IMR-90 (cell line): ENCODE measurements at regions not wholly inside any gene's neighbourhood (a gene's known extent, or its start where the extent isn't known, plus 50 kb on each side); places are given as distances from the start of the nearest gene placed in this dataset.

Source experiments
- ATAC-seq: fragments of 200-7000 bp; cut with Tn5 transposase; 2 replicates; pipeline ENCODE4 v1.9.1; 2020; ENCODE audit warnings: low read depth, mild to moderate bottlenecking, moderate library complexity
- BruUV-seq: library from RNA; stranded (reverse); fragments of 400-500 nt; replicated peaks from 2 replicates; lab custom pipeline; 2021; lab: Mats Ljungman, UMichigan
- CTCF ChIA-PET: fragments of 300-600 bp; formaldehyde crosslinking; extraction: SDS; loops from one replicate; lab custom pipeline; 2021; ENCODE audit warnings: antibody characterized with exemption; lab: Yijun Ruan, JAX
- POLR2A ChIA-PET: fragments of 300-600 bp; sonication (Branson Sonifier 250); formaldehyde crosslinking; loops from one replicate; lab custom pipeline; 2022; ENCODE audit warnings: antibody characterized with exemption; ENCODE audit not compliant: unreplicated experiment; lab: Charles Lee
- DNase-seq: peaks from one replicate; pipeline ENCODE4 v3.0.0; 2013
- H2AFZ ChIP-seq: replicated peaks from 2 replicates; pipeline ENCODE3; 2013; ENCODE audit warnings: low read length, mild to moderate bottlenecking; ENCODE audit not compliant: poor library complexity
- H2AK5ac ChIP-seq: 2 replicates; pipeline ENCODE4 v1.6.1; 2013; ENCODE audit warnings: low read depth, low read length, inconsistent platforms
- H2AK9ac ChIP-seq: replicated peaks from 2 replicates; pipeline ENCODE3; 2013; ENCODE audit warnings: mild to moderate bottlenecking, low read depth, low read length, moderate library complexity; ENCODE audit not compliant: poor library complexity
- H2BK120ac ChIP-seq: 2 replicates; pipeline ENCODE4 v1.6.1; 2013; ENCODE audit warnings: low read depth, low read length, inconsistent platforms
- H2BK15ac ChIP-seq: 3 replicates; pipeline ENCODE4 v1.6.1; 2013; ENCODE audit warnings: low read depth, low read length, inconsistent platforms
- H2BK20ac ChIP-seq: 2 replicates; pipeline ENCODE4 v1.6.1; 2013; ENCODE audit warnings: low read depth, mild to moderate bottlenecking, inconsistent platforms, low read length, moderate library complexity
- H2BK5ac ChIP-seq: 2 replicates; pipeline ENCODE4 v1.6.1; 2013; ENCODE audit warnings: mild to moderate bottlenecking, low read depth, low read length, inconsistent platforms; ENCODE audit not compliant: poor library complexity, severe bottlenecking
- H3K14ac ChIP-seq: replicated peaks from 2 replicates; pipeline ENCODE4 v1.6.1; 2013; ENCODE audit warnings: low read depth, low read length, inconsistent platforms
- H3K18ac ChIP-seq: 2 replicates; pipeline ENCODE4 v1.6.1; 2013; ENCODE audit warnings: low read depth, low read length, control low read depth
- H3K23ac ChIP-seq: 2 replicates; pipeline ENCODE4 v1.6.1; 2013; ENCODE audit warnings: low read depth, low read length, inconsistent platforms
- H3K27ac ChIP-seq: 2 replicates; pipeline ENCODE4 v1.5.1; 2013; ENCODE audit warnings: mild to moderate bottlenecking, control low read depth, low read length; ENCODE audit not compliant: insufficient read depth
- H3K27me3 ChIP-seq: 2 replicates; pipeline ENCODE4 v1.6.1; 2013; ENCODE audit warnings: low read length; ENCODE audit not compliant: control insufficient read depth, insufficient read depth
- H3K36me3 ChIP-seq: 2 replicates; pipeline ENCODE4 v1.6.1; 2013; ENCODE audit warnings: low read length, mixed read lengths; ENCODE audit not compliant: control insufficient read depth, insufficient read depth
- H3K4ac ChIP-seq: 2 replicates; pipeline ENCODE4 v1.6.1; 2013; ENCODE audit warnings: low read depth, low read length, inconsistent platforms
- H3K4me1 ChIP-seq: 2 replicates; pipeline ENCODE4 v1.6.1; 2013; ENCODE audit warnings: low read length, mixed read lengths; ENCODE audit not compliant: control insufficient read depth, insufficient read depth
- H3K4me2 ChIP-seq: 2 replicates; pipeline ENCODE4 v1.6.1; 2013; ENCODE audit warnings: low read depth, mild to moderate bottlenecking, control low read depth, low read length, moderate library complexity
- H3K4me3 ChIP-seq: 2 replicates; pipeline ENCODE4 v1.5.1; 2013; ENCODE audit warnings: low read depth, mild to moderate bottlenecking, control low read depth, low read length, moderate library complexity; ENCODE audit not compliant: insufficient read depth
- H3K56ac ChIP-seq: 2 replicates; pipeline ENCODE4 v1.6.1; 2013; ENCODE audit warnings: low read length, inconsistent platforms; ENCODE audit not compliant: insufficient read depth; ENCODE audit errors: extremely low read depth
- H3K79me1 ChIP-seq, 2 experiments: 2 replicates each; pipeline ENCODE4 v1.6.1; 2013; ENCODE audit warnings: low read length in 2 of 2, inconsistent platforms in 1 of 2, low read depth in 1 of 2
- H3K9ac ChIP-seq: 2 replicates; pipeline ENCODE4 v1.6.1; 2013; ENCODE audit warnings: low read depth, low read length, control low read depth
- H3K9me1 ChIP-seq: 2 replicates; pipeline ENCODE4 v1.6.1; 2013; ENCODE audit warnings: low read length, inconsistent platforms; ENCODE audit not compliant: insufficient read depth
- H3K9me3 ChIP-seq: 2 replicates; pipeline ENCODE4 v1.6.1; 2013; ENCODE audit warnings: low read length; ENCODE audit not compliant: control insufficient read depth, insufficient read depth
- H4K20me1 ChIP-seq: 2 replicates; pipeline ENCODE4 v1.6.1; 2013; ENCODE audit warnings: low read length, inconsistent platforms; ENCODE audit not compliant: insufficient read depth
- H4K5ac ChIP-seq: 2 replicates; pipeline ENCODE4 v1.6.1; 2013; ENCODE audit warnings: mild to moderate bottlenecking, low read depth, low read length, control low read depth
- H4K8ac ChIP-seq, 2 experiments: 2 replicates each; pipeline ENCODE4 v1.6.1; 2013; ENCODE audit warnings: low read depth in 2 of 2, low read length in 2 of 2, control low read depth in 1 of 2, inconsistent platforms in 1 of 2
- H4K91ac ChIP-seq: 2 replicates; pipeline ENCODE4 v1.6.1; 2013; ENCODE audit warnings: low read depth, low read length, inconsistent platforms; ENCODE audit not compliant: insufficient read depth
- CEBPB ChIP-seq: IDR thresholded peaks from 2 replicates; pipeline ENCODE4 v1.6.1; 2012; ENCODE audit warnings: low read depth, low read length, improper control_type of control experiment
- MAFK ChIP-seq: IDR thresholded peaks from 2 replicates; pipeline ENCODE4 v1.6.1; 2012; ENCODE audit warnings: low read depth, low read length, improper control_type of control experiment
- MAZ ChIP-seq: IDR thresholded peaks from 2 replicates; pipeline ENCODE4 v1.6.1; 2012; ENCODE audit warnings: low read depth, mild to moderate bottlenecking, low read length, improper control_type of control experiment, moderate library complexity, borderline replicate concordance
- NFE2L2 ChIP-seq: fragments of 150-350 bp; IDR thresholded peaks from 2 replicates; pipeline ENCODE4 v1.6.1; 2016; ENCODE audit warnings: low read depth, mild to moderate bottlenecking, low read length
- WGBS, 2 experiments: methylation state at CpG; one replicate each; pipeline versions ENCODE4 v1.1.5 to v1.1.7; 2013; ENCODE audit warnings: missing lambda C conversion rate in 2 of 2; ENCODE audit not compliant: insufficient read length in 1 of 2; ENCODE audit errors: extremely low coverage in 2 of 2; 5-methylcytosine and 5-hydroxymethylcytosine counted together
- dilution Hi-C: fragments of 300-500 bp; cut with HindIII; formaldehyde crosslinking; loops from one replicate; pipeline ENCODE4 v1.14.3; 2018; ENCODE audit warnings: low sequenced_read_pairs; ENCODE audit not compliant: unreplicated experiment
- in situ Hi-C: fragments of 300-500 bp; cut with MboI; formaldehyde crosslinking; loops from 3 replicates; pipeline ENCODE4 v1.14.3; 2019; ENCODE audit warnings: low sequenced_read_pairs, inconsistent platforms, mixed read lengths
- intact Hi-C: fragments of 100-400 bp; cut with micrococcal nuclease; formaldehyde crosslinking; loops from 2 replicates; pipeline ENCODE4 v1.10.0; 2022

DNA sequence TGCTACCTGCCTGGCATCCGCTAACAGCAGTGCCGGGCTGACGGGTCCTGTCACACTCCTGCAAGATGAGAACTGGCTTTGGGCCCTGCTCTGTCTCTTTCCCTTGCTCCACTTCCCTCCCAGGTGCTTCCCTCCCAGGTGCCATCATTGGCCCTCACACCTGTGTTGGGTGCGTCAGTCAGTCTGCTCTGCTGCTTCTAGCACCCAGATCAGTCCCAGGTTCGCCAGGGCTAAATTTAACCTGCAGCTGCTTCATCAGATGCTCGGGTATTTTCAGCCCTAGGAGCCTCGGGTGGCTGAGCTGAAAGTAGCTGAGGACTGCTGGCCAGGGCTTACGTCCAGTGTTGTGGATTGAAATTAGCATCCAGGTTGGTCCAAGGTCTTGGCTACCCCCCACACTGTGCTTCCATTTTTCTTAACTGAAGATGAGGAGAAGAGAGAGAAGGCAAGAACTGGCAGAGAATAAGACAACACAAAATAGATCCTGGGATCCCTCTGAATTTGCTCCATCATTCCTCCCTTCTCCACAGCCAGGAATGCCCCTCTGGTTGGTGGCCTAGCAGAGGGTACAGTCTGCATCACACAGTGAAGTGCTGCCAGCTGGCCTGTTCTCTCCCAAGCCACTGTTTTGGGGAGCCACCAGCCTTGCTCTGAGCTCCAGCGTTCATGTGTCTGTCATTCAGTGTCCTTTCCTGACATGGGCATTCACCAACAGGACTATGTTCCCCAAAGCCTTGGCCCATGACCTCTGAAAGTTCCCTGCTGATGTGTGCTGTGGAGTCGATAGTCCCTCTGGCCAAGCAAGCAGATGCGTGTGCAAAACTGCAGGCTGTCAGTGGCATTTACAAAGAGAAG is 65.9 kb upstream of the SYPL1 start:
- H3K9me3 ChIP-seq = no peaks in the 10 kb centered on the region
- H3K9me1 ChIP-seq = no peaks in the 10 kb centered on the region
- ChIA-PET POLR2A (interaction anchor here (0.6 kb wide), 1 partner anchor 557 kb away, joined by 3 read pairs; no protein-coding TSS in a partner anchor), CTCF (interaction anchor here (1.0 to 2.8 kb wide), 10 partner anchors 10 to 566 kb away, joined by 3 to 34 read pairs (median 8); no protein-coding TSS in a partner anchor)
- H3K27ac ChIP-seq = no peak overlapping the region
- dilution Hi-C loops = no loop called here
- WGBS, 2 experiments = 74% methylated on average over 7 of the region's 11 CpGs; no CpG with 5 or more reads in 1 of the 2 experiments
- H2BK5ac ChIP-seq = no peak overlapping the region
- peak overlapping the region; percentile 21; the same call in 1 of the 3 replicates for H2BK15ac ChIP-seq
- H3K4ac ChIP-seq = peak overlapping the region; percentile 58
- H3K4me1 ChIP-seq = peaks cover 5% of the 10 kb centered on the region; the same call in 1 of the 2 replicates
- H3K14ac ChIP-seq = peak overlapping the region; percentile 17
- in situ Hi-C loops = loop anchor here (5.0 to 10.0 kb wide), 4 partner anchors 284 to 967 kb away; no protein-coding TSS in a partner anchor
- no peak overlapping the region for H3K4me2 ChIP-seq
- H4K91ac ChIP-seq = peak overlapping the region; percentile 9; the same call in 1 of the 2 replicates
- H4K8ac ChIP-seq = peak overlapping the region in 1 of 2 experiments; percentile 24; a peak in 1 of 4 replicates
- peak overlapping the region; percentile 62; the same call in 1 of the 2 replicates for H2AK5ac ChIP-seq
- H3K9ac ChIP-seq = no peak overlapping the region
- H2AFZ ChIP-seq = peak overlapping the region; percentile 81
- H2BK120ac ChIP-seq = peak overlapping the region; percentile 24; the same call in 1 of the 2 replicates
- H3K27me3 ChIP-seq = peaks cover 1% of the 10 kb centered on the region; the same call in 1 of the 2 replicates
- intact Hi-C loops = loop anchor here (1.0 to 10.0 kb wide), 5 partner anchors 107 to 974 kb away; partner anchors contain the start of genes NAMPT and PRKAR2B
- no peaks in the 10 kb centered on the region for H3K79me1 ChIP-seq
- H4K20me1 ChIP-seq = no peaks in the 10 kb centered on the region
- H2AK9ac ChIP-seq = peak overlapping the region; percentile 68
- ATAC-seq (no peak), DNase-seq (no peak)
- no peak overlapping the region; the same call in 1 of the 2 replicates for H3K18ac ChIP-seq
- peak overlapping the region; percentile 8 for H2BK20ac ChIP-seq
- TF ChIP-seq NFE2L2 (no peak), MAFK (no peak), CEBPB (no peak), MAZ (no peak)
- BruUV-seq = no TSS peak
- H3K4me3 ChIP-seq = no peak overlapping the region
- no peak overlapping the region for H3K56ac ChIP-seq
- no peaks in the 10 kb centered on the region for H3K36me3 ChIP-seq
- H3K23ac ChIP-seq = no peak overlapping the region
- H4K5ac ChIP-seq = no peak overlapping the region; the same call in 1 of the 2 replicates
